GM12878 (cell line): ENCODE measurements at regions not wholly inside any gene's neighbourhood (a gene's known extent, or its start where the extent isn't known, plus 50 kb on each side); places are given as distances from the start of the nearest gene placed in this dataset.

Source experiments
- ATAC-seq: fragments of 200-7000 bp; cut with Tn5 transposase; 3 replicates; pipeline ENCODE4 v1.9.1; 2020; ENCODE audit warnings: mild to moderate bottlenecking, moderate library complexity
- BruUV-seq: library from RNA; stranded (reverse); fragments of 400-500 nt; replicated peaks from 2 replicates; lab custom pipeline; 2021; lab: Mats Ljungman, UMichigan
- CTCF ChIA-PET: fragments of 300-600 bp; sonication (Branson Sonifier 250); formaldehyde crosslinking; extraction: SDS; loops from one replicate; lab custom pipeline; 2021; ENCODE audit warnings: inconsistent platforms; lab: Yijun Ruan, JAX
- POLR2A ChIA-PET: fragments of 350-600 bp; formaldehyde crosslinking; extraction: SDS; loops from one replicate; lab custom pipeline; 2021; ENCODE audit warnings: inconsistent platforms; lab: Charles Lee
- RAD21 ChIA-PET: fragments of 300-600 bp; sonication (Branson Sonifier 250); formaldehyde crosslinking; loops from one replicate; lab custom pipeline; 2023; ENCODE audit warnings: antibody characterized with exemption; ENCODE audit not compliant: unreplicated experiment; lab: Charles Lee
- SMC1A ChIA-PET: fragments of 300-600 bp; sonication (Branson Sonifier 250); formaldehyde crosslinking; loops from one replicate; lab custom pipeline; 2023; ENCODE audit not compliant: unreplicated experiment, uncharacterized antibody; lab: Charles Lee
- DNase-seq: peaks from one replicate; pipeline ENCODE4 v3.0.0-alpha.2; 2011; ENCODE audit warnings: low read depth, low spot score
- FAIRE-seq: peaks from 3 replicates; lab custom pipeline; 2011; peaks lifted over from hg19 to GRCh38; lab: Jason Lieb, UNC
- H2AFZ ChIP-seq: 2 replicates; pipeline ENCODE4 v1.6.0; 2011; ENCODE audit warnings: low read depth, low read length, control low read depth; ENCODE audit not compliant: control insufficient read depth
- H3K27ac ChIP-seq: 2 replicates; pipeline ENCODE4 v1.5.1; 2011; ENCODE audit warnings: control low read depth; ENCODE audit not compliant: control insufficient read depth, insufficient read depth
- H3K27me3 ChIP-seq, 2 experiments: replicated peaks in 1 of 2; 2 replicates each; pipeline versions ENCODE4 v1.6.0 to v1.6.1; 2011; ENCODE audit warnings: low read length in 1 of 2; ENCODE audit not compliant: control insufficient read depth in 2 of 2, insufficient read depth in 2 of 2
- H3K36me3 ChIP-seq, 2 experiments: 2 replicates each; pipeline ENCODE4 v1.5.1; 2011; ENCODE audit warnings: low read length in 1 of 2; ENCODE audit not compliant: control insufficient read depth in 2 of 2, insufficient read depth in 2 of 2
- H3K4me1 ChIP-seq: 2 replicates; pipeline ENCODE4 v1.6.1; 2011; ENCODE audit warnings: mild to moderate bottlenecking, low read length, moderate library complexity, mixed read lengths; ENCODE audit not compliant: control insufficient read depth, insufficient read depth
- H3K4me2 ChIP-seq: 2 replicates; pipeline ENCODE4 v1.6.0; 2011; ENCODE audit warnings: control low read depth; ENCODE audit not compliant: control insufficient read depth, insufficient read depth
- H3K4me3 ChIP-seq: fragments of 200-600 bp; sonication (generic); 2 replicates; pipeline ENCODE4 v1.5.1; 2016
- H3K79me2 ChIP-seq: 2 replicates; pipeline ENCODE4 v1.6.0; 2011; ENCODE audit warnings: low read length; ENCODE audit not compliant: control insufficient read depth, insufficient read depth
- H3K9ac ChIP-seq: 2 replicates; pipeline ENCODE4 v1.8.0; 2011; ENCODE audit warnings: low read length, control low read depth, mixed read lengths; ENCODE audit not compliant: control insufficient read depth, insufficient read depth
- H3K9me3 ChIP-seq: replicated peaks from 3 replicates; pipeline ENCODE4 v1.5.1; 2011; ENCODE audit warnings: mild to moderate bottlenecking, low read length; ENCODE audit not compliant: control insufficient read depth, insufficient read depth
- H4K20me1 ChIP-seq: 2 replicates; pipeline ENCODE4 v1.6.0; 2011; ENCODE audit not compliant: control insufficient read depth, insufficient read depth
- CBX5 ChIP-seq: sonication (generic); IDR thresholded peaks from 2 replicates; pipeline ENCODE4 v1.6.1; 2016; ENCODE audit warnings: low read depth, moderate library complexity, mild to moderate bottlenecking, inconsistent platforms
- EGR1 ChIP-seq, 2 experiments: IDR thresholded peaks; 1 replicate in 1 of 2; 2 replicates in 1 of 2; pipeline ENCODE4 v1.6.1; 2011 to 2012; ENCODE audit warnings: low read depth in 2 of 2, low read length in 2 of 2, borderline replicate concordance in 1 of 2, mild to moderate bottlenecking in 1 of 2, moderate library complexity in 1 of 2
- HDAC2 ChIP-seq: fragments of 200-600 bp; sonication (generic); IDR thresholded peaks from 2 replicates; pipeline ENCODE4 v1.6.1; 2017
- IKZF2 ChIP-seq, 2 experiments: fragments of 450-650 bp; IDR thresholded peaks; 2 replicates each; pipeline ENCODE4 v1.6.1; 2017; ENCODE audit warnings: mild to moderate bottlenecking in 2 of 2, moderate library complexity in 2 of 2
- IRF4 ChIP-seq: IDR thresholded peaks from 2 replicates; pipeline ENCODE4 v1.6.1; 2011; ENCODE audit warnings: low read depth, low read length
- MXI1 ChIP-seq: fragments of 150-350 bp; IDR thresholded peaks from 2 replicates; pipeline ENCODE4 v1.6.1; 2011; ENCODE audit warnings: low read depth, mild to moderate bottlenecking, inconsistent platforms, low read length, improper control_type of control experiment
- NFIC ChIP-seq: IDR thresholded peaks from 2 replicates; pipeline ENCODE4 v1.6.1; 2012; ENCODE audit warnings: low read depth, mild to moderate bottlenecking, inconsistent platforms, low read length, moderate library complexity
- SMARCA5 ChIP-seq: fragments of 450-650 bp; IDR thresholded peaks from 2 replicates; pipeline ENCODE4 v1.6.1; 2017; ENCODE audit warnings: mild to moderate bottlenecking
- SREBF1 ChIP-seq: IDR thresholded peaks from 2 replicates; pipeline ENCODE4 v1.6.1; 2012; ENCODE audit warnings: mild to moderate bottlenecking, low read length
- ZNF217 ChIP-seq: fragments of 450-650 bp; IDR thresholded peaks from 2 replicates; pipeline ENCODE4 v1.6.1; 2017; ENCODE audit warnings: antibody characterized with exemption, mild to moderate bottlenecking
- ZNF384 ChIP-seq: IDR thresholded peaks from 2 replicates; pipeline ENCODE4 v1.6.1; 2012; ENCODE audit warnings: low read depth, mild to moderate bottlenecking, low read length, improper control_type of control experiment, borderline replicate concordance
- WGBS: methylation state at CpG from one replicate; pipeline ENCODE4 v1.1.6; 2016; ENCODE audit warnings: low lambda C conversion rate; ENCODE audit not compliant: insufficient replicate concordance, insufficient coverage; ENCODE audit errors: missing lambda C conversion rate; 5-methylcytosine and 5-hydroxymethylcytosine counted together
- in situ Hi-C: fragments of 300-500 bp; cut with MboI; formaldehyde crosslinking; loops from 9 replicates; pipeline ENCODE4 v1.14.3; 2018; ENCODE audit warnings: mixed read lengths
- intact Hi-C: fragments of 100-400 bp; cut with micrococcal nuclease; formaldehyde crosslinking; loops from one replicate; pipeline ENCODE4 v1.14.2; 2022; ENCODE audit not compliant: unreplicated experiment
- TF ChIP-seq, protein P1 (sequence below): IDR thresholded peaks from 2 replicates; pipeline ENCODE4 v1.6.1; 2012; ENCODE audit warnings: low read depth, low read length, improper control_type of control experiment

DNA sequence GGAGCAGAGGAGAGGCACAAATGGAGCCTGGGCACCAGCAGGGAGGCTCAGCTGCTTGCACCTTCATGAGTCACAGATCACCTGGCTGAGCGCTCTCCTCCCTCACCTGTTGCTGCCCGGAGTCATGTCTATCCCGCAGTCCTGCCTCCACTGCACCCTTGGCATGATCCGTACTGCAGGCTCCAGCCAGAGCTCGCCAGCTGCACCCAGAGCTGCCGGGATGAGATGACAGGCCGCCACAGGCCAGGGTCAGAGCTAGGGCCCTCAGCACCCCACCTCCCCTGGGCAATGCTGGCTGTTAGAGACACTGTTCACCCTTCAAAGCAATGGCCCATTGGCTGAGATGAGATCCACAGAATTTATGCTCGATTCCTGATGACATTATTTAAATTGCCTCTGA lies 702.8 kb downstream of the TBC1D22A start (continued):
- TF ChIP-seq IRF4 (no peak), ZNF384 (no peak), SREBF1 (no peak)

DNA sequence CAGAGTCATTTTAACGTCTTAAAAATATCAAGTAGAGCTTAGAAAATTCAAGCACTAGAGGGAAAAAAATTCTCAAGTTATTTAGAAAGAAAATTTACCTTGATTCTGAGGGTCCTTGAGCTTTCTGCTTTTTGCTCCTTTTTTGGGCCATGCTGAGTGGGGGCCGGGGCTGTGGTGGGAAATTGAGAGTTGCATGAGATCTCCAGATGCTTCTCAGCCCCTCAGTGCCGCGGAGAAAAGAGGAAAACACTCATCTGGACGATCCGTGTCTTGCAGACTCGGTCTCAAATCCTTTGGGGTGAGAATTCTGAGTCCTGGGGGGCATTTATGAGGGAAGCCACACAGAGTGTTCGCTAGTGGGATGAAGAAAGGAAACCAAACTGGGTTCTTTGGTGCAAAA lies 700.8 kb downstream of the TBC1D22A start:
- H3K27ac ChIP-seq, result no peak overlapping the region
- H3K9me3 ChIP-seq, result no peaks in the 10 kb centered on the region; the same call in 2 of the 3 replicates
- no peak for ATAC-seq
- DNase-seq, result no peak
- no TSS peak for BruUV-seq
- ChIA-PET POLR2A (no interaction called here), RAD21 (no interaction called here)
- H3K79me2 ChIP-seq, result no peaks in the 10 kb centered on the region
- H4K20me1 ChIP-seq, result no peaks in the 10 kb centered on the region
- H3K36me3 ChIP-seq, result no peaks in the 10 kb centered on the region
- no peak overlapping the region for H2AFZ ChIP-seq
- FAIRE-seq, result no peak
- TF ChIP-seq EGR1 (IDR thresholded peaks at IDR 0.05; ENCODE audit: borderline replicate concordance in 1 of 2, low read depth in 2 of 2, low read length in 2 of 2) (no peak), IKZF2 (IDR thresholded peaks at IDR 0.05) (no peak), CBX5 (no peak), ZNF217 (no peak), MXI1 (no peak), SMARCA5 (no peak), NFIC (no peak), HDAC2 (no peak)
- TF ChIP-seq, protein P1, sequence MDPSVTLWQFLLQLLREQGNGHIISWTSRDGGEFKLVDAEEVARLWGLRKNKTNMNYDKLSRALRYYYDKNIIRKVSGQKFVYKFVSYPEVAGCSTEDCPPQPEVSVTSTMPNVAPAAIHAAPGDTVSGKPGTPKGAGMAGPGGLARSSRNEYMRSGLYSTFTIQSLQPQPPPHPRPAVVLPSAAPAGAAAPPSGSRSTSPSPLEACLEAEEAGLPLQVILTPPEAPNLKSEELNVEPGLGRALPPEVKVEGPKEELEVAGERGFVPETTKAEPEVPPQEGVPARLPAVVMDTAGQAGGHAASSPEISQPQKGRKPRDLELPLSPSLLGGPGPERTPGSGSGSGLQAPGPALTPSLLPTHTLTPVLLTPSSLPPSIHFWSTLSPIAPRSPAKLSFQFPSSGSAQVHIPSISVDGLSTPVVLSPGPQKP, result no peak
- TF ChIP-seq, all 136 proteins: peak for 0
- ChIA-PET CTCF (no interaction called here), SMC1A (no interaction called here)
- 9% methylated on average over 8 of the region's 8 CpGs for WGBS
- H3K9ac ChIP-seq, result no peak overlapping the region
- no peak overlapping the region for H3K4me3 ChIP-seq
- no peaks in the 10 kb centered on the region for H3K4me1 ChIP-seq
- no peak overlapping the region for H3K4me2 ChIP-seq
- H3K27me3 ChIP-seq, result no peaks in the 10 kb centered on the region
- in situ Hi-C loops, result no loop called here
- intact Hi-C loops, result no loop called here
